CD14-positive monocyte (primary cell): ENCODE measurements at regions not wholly inside any gene's neighbourhood (a gene's known extent, or its start where the extent isn't known, plus 50 kb on each side); places are given as distances from the start of the nearest gene placed in this dataset.

ENCODE experiments used
- DNase-seq, 3 donors: peaks; one replicate each; pipeline ENCODE4 v3.0.0-alpha.2; 2011 to 2022
- H2AFZ ChIP-seq: 2 replicates; pipeline ENCODE4 v1.6.0; 2012; ENCODE audit warnings: mild to moderate bottlenecking, low read depth, low read length, inconsistent platforms; ENCODE audit not compliant: insufficient read depth, poor library complexity, severe bottlenecking
- H3K27ac ChIP-seq, 2 donors: 1 replicate in 1 of 2; 2 replicates in 1 of 2; pipeline ENCODE4 v1.5.1; 2012 to 2013; ENCODE audit warnings: low read length in 2 of 2, control low read depth in 1 of 2, inconsistent platforms in 1 of 2, low read depth in 1 of 2, mild to moderate bottlenecking in 1 of 2
- H3K27me3 ChIP-seq, 2 donors: one replicate each; pipeline versions ENCODE4 v1.6.0 to v1.6.1; 2011 to 2013; ENCODE audit warnings: low read length in 2 of 2; ENCODE audit not compliant: control insufficient read depth in 2 of 2, insufficient read depth in 2 of 2
- H3K36me3 ChIP-seq, 2 donors: replicated peaks in 1 of 2; 1 replicate in 1 of 2; 2 replicates in 1 of 2; pipeline versions ENCODE4 v1.5.1 to v1.6.1; 2012 to 2013; ENCODE audit warnings: low read length in 2 of 2, control low read depth in 1 of 2, inconsistent platforms in 1 of 2, mild to moderate bottlenecking in 1 of 2; ENCODE audit not compliant: insufficient read depth in 2 of 2, control insufficient read depth in 1 of 2
- H3K4me1 ChIP-seq, 2 donors: 1 replicate in 1 of 2; 2 replicates in 1 of 2; pipeline versions ENCODE4 v1.5.1 to v1.6.1; 2012 to 2013; ENCODE audit warnings: low read length in 2 of 2, control low read depth in 1 of 2, inconsistent platforms in 1 of 2, mild to moderate bottlenecking in 1 of 2, moderate library complexity in 1 of 2; ENCODE audit not compliant: insufficient read depth in 2 of 2, control insufficient read depth in 1 of 2
- H3K4me2 ChIP-seq: replicated peaks from 2 replicates; pipeline ENCODE3; 2012; ENCODE audit warnings: low read length, moderate library complexity, mild to moderate bottlenecking; ENCODE audit not compliant: poor library complexity, severe bottlenecking; ENCODE audit errors: extremely low read depth
- H3K4me3 ChIP-seq, 3 experiments: fragments of 200-600 bp in 1 of 3; sonication (generic) in 1 of 3; replicated peaks in 1 of 3; 1 replicate in 2 of 3; 2 replicates in 1 of 3; pipeline ENCODE4 v1.5.1; 2011 to 2013; ENCODE audit warnings: low read length in 3 of 3, mild to moderate bottlenecking in 3 of 3, control low read depth in 2 of 3, low read depth in 2 of 3, inconsistent platforms in 1 of 3, moderate library complexity in 1 of 3
- H3K79me2 ChIP-seq: 2 replicates; pipeline ENCODE4 v1.6.0; 2012; ENCODE audit warnings: mild to moderate bottlenecking, control low read depth, inconsistent platforms, low read length, moderate library complexity; ENCODE audit not compliant: insufficient read depth
- H3K9ac ChIP-seq: 2 replicates; pipeline ENCODE4 v1.6.0; 2017; ENCODE audit warnings: low read length, mild to moderate bottlenecking; ENCODE audit not compliant: insufficient read depth, poor library complexity, severe bottlenecking
- H3K9me3 ChIP-seq, 2 donors: replicated peaks in 1 of 2; 1 replicate in 1 of 2; 2 replicates in 1 of 2; pipeline versions ENCODE4 v1.5.1 to v1.6.1; 2012 to 2013; ENCODE audit warnings: low read length in 2 of 2, control low read depth in 1 of 2; ENCODE audit not compliant: control insufficient read depth in 1 of 2, insufficient read depth in 1 of 2
- H4K20me1 ChIP-seq: 2 replicates; pipeline ENCODE4 v1.6.0; 2012; ENCODE audit warnings: mild to moderate bottlenecking, low read length, control low read depth, moderate library complexity; ENCODE audit not compliant: insufficient read depth
- H3K27ac Mint-ChIP-seq, 7 donors: one replicate each; pipeline ENCODE4 v1.8.0; 2020; ENCODE audit warnings: mild to moderate bottlenecking in 7 of 7, mixed read lengths in 7 of 7, moderate library complexity in 6 of 7, inconsistent platforms in 2 of 7
- H3K27me3 Mint-ChIP-seq, 3 donors: one replicate each; pipeline ENCODE4 v1.8.0; 2021 to 2022; ENCODE audit warnings: low read depth in 3 of 3, mild to moderate bottlenecking in 3 of 3, mixed read lengths in 3 of 3, moderate library complexity in 3 of 3, inconsistent platforms in 1 of 3
- H3K36me3 Mint-ChIP-seq, 2 donors: one replicate each; pipeline ENCODE4 v1.8.0; 2020; ENCODE audit warnings: mixed read lengths in 2 of 2, inconsistent platforms in 1 of 2, mild to moderate bottlenecking in 1 of 2
- H3K4me1 Mint-ChIP-seq: one replicate; pipeline ENCODE4 v1.8.0; 2020; ENCODE audit warnings: mild to moderate bottlenecking, mixed read lengths
- H3K4me3 Mint-ChIP-seq, 2 donors: one replicate each; pipeline ENCODE4 v1.8.0; 2020; ENCODE audit warnings: mild to moderate bottlenecking in 2 of 2, mixed read lengths in 2 of 2, moderate library complexity in 1 of 2
- H3K9me3 Mint-ChIP-seq, 7 donors: one replicate each; pipeline ENCODE4 v1.8.0; 2020 to 2022; ENCODE audit warnings: mixed read lengths in 7 of 7, mild to moderate bottlenecking in 6 of 7, moderate library complexity in 6 of 7, inconsistent platforms in 2 of 7
- CTCF ChIP-seq: fragments of 200-600 bp; IDR thresholded peaks from one replicate; pipeline ENCODE4 v1.8.0; 2022; ENCODE audit warnings: antibody characterized with exemption, mild to moderate bottlenecking
- WGBS: methylation state at CpG from one replicate; pipeline ENCODE4 v1.1.5; 2013; ENCODE audit warnings: missing lambda C conversion rate; ENCODE audit not compliant: insufficient coverage; 5-methylcytosine and 5-hydroxymethylcytosine counted together
- intact Hi-C, 2 donors: fragments of 100-400 bp; cut with micrococcal nuclease; formaldehyde crosslinking; loops; one replicate each; pipeline versions ENCODE4 v1.15.0 to v1.15.1; 2023

GRCh38 chr2:133802409-133803039 is 234.3 kb upstream of the NCKAP5 start:
- intact Hi-C loops = no loop called here
- Histone ChIP-seq H3K27ac (no peak overlapping the region), H3K79me2 (no peaks in the 10 kb centered on the region), H3K27me3 (no peaks in the 10 kb centered on the region), H3K9ac (no peak overlapping the region), H3K4me1 (no peaks in the 10 kb centered on the region), H3K9me3 (peaks cover 9 to 10% of the 10 kb centered on the region in 2 donors), H3K4me3 (no peak overlapping the region), H3K4me2 (no peak overlapping the region), H3K36me3 (no peaks in the 10 kb centered on the region), H2AFZ (no peak overlapping the region), H4K20me1 (no peaks in the 10 kb centered on the region)
- WGBS = 79% methylated on average over 7 of the region's 13 CpGs
- H3K4me3 Mint-ChIP-seq = no peak overlapping the region
- no peaks in the 10 kb centered on the region for H3K4me1 Mint-ChIP-seq
- no peak for TF ChIP-seq CTCF
- H3K9me3 Mint-ChIP-seq = peaks cover 0 to 16% (median 10%) of the 10 kb centered on the region in 7 donors
- H3K27me3 Mint-ChIP-seq = peaks cover 1 to 3% (median 3%) of the 10 kb centered on the region in 3 donors
- no peaks in the 10 kb centered on the region for H3K36me3 Mint-ChIP-seq
- no peak overlapping the region for H3K27ac Mint-ChIP-seq
- no peak for DNase-seq

DNA sequence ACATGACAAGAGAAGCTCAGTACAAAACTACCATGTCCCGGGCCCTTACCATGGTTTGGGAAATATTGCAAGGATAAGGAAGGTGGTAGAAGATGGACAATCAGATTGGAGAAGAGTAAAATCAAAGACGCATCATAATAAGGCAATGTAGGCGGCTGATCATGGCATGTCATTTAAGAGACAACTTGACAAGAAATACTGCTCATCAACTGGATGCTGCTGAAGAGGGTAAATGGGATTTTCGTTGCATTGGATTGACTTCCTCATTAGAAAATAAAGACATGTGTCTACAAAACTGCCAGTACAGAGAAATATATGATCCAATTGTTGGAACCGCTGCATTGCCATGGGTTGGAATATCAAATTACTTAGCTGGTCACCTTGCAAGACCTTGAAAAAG is 238.3 kb upstream of the NCKAP5 start:
- Mint-ChIP-seq H3K4me1 (no peaks in the 10 kb centered on the region), H3K4me3 (no peak overlapping the region), H3K27me3 (peaks cover 0 to 6% (median 1%) of the 10 kb centered on the region in 3 donors), H3K36me3 (peaks cover 0 to 8% of the 10 kb centered on the region in 2 donors), H3K9me3 (peaks cover 25 to 46% (median 41%) of the 10 kb centered on the region in 7 donors), H3K27ac (no peak overlapping the region)
- H3K4me1 ChIP-seq = no peaks in the 10 kb centered on the region
- H3K4me2 ChIP-seq = no peak overlapping the region
- H3K36me3 ChIP-seq = no peaks in the 10 kb centered on the region
- peaks cover 17 to 47% of the 10 kb centered on the region in 2 donors for H3K9me3 ChIP-seq
- no peak for DNase-seq
- no peak overlapping the region for H3K27ac ChIP-seq
- WGBS = 100% methylated on average over 1 of the region's 5 CpGs
- H4K20me1 ChIP-seq = no peaks in the 10 kb centered on the region
- H3K4me3 ChIP-seq = no peak overlapping the region
- H3K79me2 ChIP-seq = no peaks in the 10 kb centered on the region
- intact Hi-C loops = no loop called here
- H3K9ac ChIP-seq = no peak overlapping the region
- TF ChIP-seq CTCF = no peak
- H3K27me3 ChIP-seq = no peaks in the 10 kb centered on the region
- H2AFZ ChIP-seq = no peak overlapping the region
